ENCODE measurements at regions not wholly inside any gene's neighbourhood (a gene's known extent, or its start where the extent isn't known, plus 50 kb on each side); places are given as distances from the start of the nearest gene placed in this dataset.

DNA sequence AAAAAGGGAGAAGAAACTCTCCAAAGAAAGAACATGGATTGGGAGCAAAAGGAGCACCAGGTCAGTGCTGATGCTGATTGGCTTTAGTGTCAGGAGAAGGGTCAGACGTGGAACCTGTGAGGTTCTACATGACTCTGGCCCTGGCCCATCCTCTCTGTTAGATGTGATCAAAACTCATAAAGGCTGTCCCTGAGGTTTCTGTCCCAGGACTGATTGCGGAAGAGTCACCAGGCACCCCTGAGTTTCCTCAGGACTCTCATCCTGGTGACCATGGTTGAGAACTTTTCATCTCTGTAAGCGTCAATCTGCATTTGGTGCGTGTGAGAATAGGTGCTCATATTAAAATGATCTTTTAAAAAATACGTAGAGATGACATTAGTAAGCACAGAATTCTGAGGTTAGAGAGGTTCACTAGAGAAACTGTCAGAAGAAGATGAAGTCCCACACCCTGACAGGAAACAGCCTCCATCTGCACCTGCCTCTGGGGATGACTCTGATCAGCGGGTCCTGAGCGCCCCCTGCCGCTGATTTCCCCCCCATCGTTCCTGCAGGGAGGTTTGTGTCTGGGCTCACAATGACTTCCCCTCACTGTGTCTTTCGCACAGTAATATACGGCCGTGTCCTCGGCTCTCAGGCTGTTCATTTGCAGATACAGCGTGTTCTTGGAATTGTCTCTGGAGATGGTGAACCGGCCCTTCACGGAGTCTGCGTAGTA is 741.8 kb downstream of the TMEM121 start:
- TF ChIP-seq POLR2AphosphoS5 (IDR thresholded peaks at IDR 0.05; ENCODE audit: low read depth, low read length) = no peak
- no peak for TF ChIP-seq POU2F2 (IDR thresholded peaks at IDR 0.05; ENCODE audit: low read depth, low read length)
- TF ChIP-seq POLR2A (IDR thresholded peaks at IDR 0.05; ENCODE audit: low read depth, low read length) = no peak
- TF ChIP-seq TAF1 (IDR thresholded peaks at IDR 0.05; ENCODE audit: low read depth, low read length) = no peak
- TF ChIP-seq SPI1 (IDR thresholded peaks at IDR 0.05; ENCODE audit: low read depth, low read length) = no peak
